ENCODE measurements at regions not wholly inside any gene's neighbourhood (a gene's known extent, or its start where the extent isn't known, plus 50 kb on each side); places are given as distances from the start of the nearest gene placed in this dataset.

GRCh38 chr11:127644366-127644765, 643.8 kb upstream of the KIRREL3 start:
- no peak for DNase-seq (ENCODE audit: low spot score)

- DNase-seq (ENCODE audit: low spot score): no peak
Observed at GRCh38 chr11:127643268-127644058, 642.9 kb upstream of the KIRREL3 start.

GRCh38 chr11:127640561-127641451, 640.2 kb upstream of the KIRREL3 start:
- no peak for DNase-seq (ENCODE audit: low spot score)

GRCh38 chr11:127639916-127640315, 639.3 kb upstream of the KIRREL3 start:
- no peak for DNase-seq (ENCODE audit: low spot score)

- no peak for DNase-seq (ENCODE audit: low spot score)
Observed at GRCh38 chr11:127632976-127633680, 632.6 kb upstream of the KIRREL3 start.

GRCh38 chr11:127632546-127632945, 632.0 kb upstream of the KIRREL3 start:
- peak; percentile 28 for DNase-seq (ENCODE audit: low spot score)

- DNase-seq (ENCODE audit: low spot score): no peak
Observed at GRCh38 chr11:127631974-127632373, 631.4 kb upstream of the KIRREL3 start.

GRCh38 chr11:127629200-127629599, 628.6 kb upstream of the KIRREL3 start:
- DNase-seq (ENCODE audit: low spot score): no peak

- DNase-seq (ENCODE audit: low spot score): peak; percentile 6
Observed at GRCh38 chr11:127628458-127628785, 627.9 kb upstream of the KIRREL3 start.

- DNase-seq (ENCODE audit: low spot score): no peak
Observed at GRCh38 chr11:127627629-127628457, 627.3 kb upstream of the KIRREL3 start.

GRCh38 chr11:127627204-127627603, 626.6 kb upstream of the KIRREL3 start:
- DNase-seq (ENCODE audit: low spot score): no peak

GRCh38 chr11:127625402-127625801, 624.8 kb upstream of the KIRREL3 start:
- DNase-seq (ENCODE audit: low spot score): no peak

- peak; percentile 56 for DNase-seq (ENCODE audit: low spot score)
Observed at GRCh38 chr11:127624306-127624856, 623.8 kb upstream of the KIRREL3 start.

- DNase-seq (ENCODE audit: low spot score): no peak
Observed at GRCh38 chr11:127622686-127623085, 622.1 kb upstream of the KIRREL3 start.

GRCh38 chr11:127620671-127621070, 620.1 kb upstream of the KIRREL3 start:
- DNase-seq (ENCODE audit: low spot score): no peak

GRCh38 chr11:127619946-127620345, 619.4 kb upstream of the KIRREL3 start:
- no peak for DNase-seq (ENCODE audit: low spot score)

- DNase-seq (ENCODE audit: low spot score): no peak
Observed at GRCh38 chr11:127618721-127619120, 618.2 kb upstream of the KIRREL3 start.

- DNase-seq (ENCODE audit: low spot score): no peak
Observed at GRCh38 chr11:127616158-127616557, 615.6 kb upstream of the KIRREL3 start.

- no peak for DNase-seq (ENCODE audit: low spot score)
Observed at GRCh38 chr11:127612607-127613006, 612.0 kb upstream of the KIRREL3 start.

GRCh38 chr11:127609025-127609773, 608.6 kb upstream of the KIRREL3 start:
- DNase-seq (ENCODE audit: low spot score): no peak
